GM12874 (cell line): ENCODE measurements at regions not wholly inside any gene's neighbourhood (a gene's known extent, or its start where the extent isn't known, plus 50 kb on each side); places are given as distances from the start of the nearest gene placed in this dataset.

Experiments
- CTCF ChIP-seq: IDR thresholded peaks from 2 replicates; pipeline ENCODE4 v1.5.1; 2011; ENCODE audit warnings: low read depth, mild to moderate bottlenecking, control low read depth, low read length, moderate library complexity; ENCODE audit not compliant: insufficient read depth

GRCh38 chr3:175916191-175916934 lies 1057.2 kb downstream of the NAALADL2 start:
- TF ChIP-seq CTCF: no peak

- no peak for TF ChIP-seq CTCF
These were observed 1055.7 kb downstream of the NAALADL2 start for GRCh38 chr3:175914785-175915184.

GRCh38 chr3:175913286-175913685 lies 1054.2 kb downstream of the NAALADL2 start:
- no peak for TF ChIP-seq CTCF

- no peak for TF ChIP-seq CTCF
These were observed 1052.8 kb downstream of the NAALADL2 start for GRCh38 chr3:175911937-175912336.

- no peak for TF ChIP-seq CTCF
These were observed 1043.1 kb downstream of the NAALADL2 start for GRCh38 chr3:175902226-175902625.

GRCh38 chr3:175898194-175898593 lies 1039.1 kb downstream of the NAALADL2 start:
- TF ChIP-seq CTCF: no peak

- TF ChIP-seq CTCF: no peak
These were observed 1037.5 kb downstream of the NAALADL2 start for GRCh38 chr3:175896655-175897054.
